Sigmoid colon (tissue), 3 donors: ENCODE measurements at regions not wholly inside any gene's neighbourhood (a gene's known extent, or its start where the extent isn't known, plus 50 kb on each side); places are given as distances from the start of the nearest gene placed in this dataset.

ENCODE experiments used
- POLR2A ChIP-seq, 2 donors: fragments of 450-650 bp; IDR thresholded peaks; one replicate each; pipeline ENCODE4 v1.6.1; 2016; ENCODE audit warnings: antibody characterized with exemption in 2 of 2, mild to moderate bottlenecking in 2 of 2, moderate library complexity in 2 of 2
- TF ChIP-seq, protein P1 (sequence below), 4 experiments: fragments of 450-650 bp in 3 of 4; fragments of 200-600 bp in 1 of 4; IDR thresholded peaks; one replicate each; pipeline ENCODE4 v1.5.1; 2016 to 2019; ENCODE audit warnings: antibody characterized with exemption in 4 of 4, mild to moderate bottlenecking in 3 of 4, moderate library complexity in 2 of 4

DNA sequence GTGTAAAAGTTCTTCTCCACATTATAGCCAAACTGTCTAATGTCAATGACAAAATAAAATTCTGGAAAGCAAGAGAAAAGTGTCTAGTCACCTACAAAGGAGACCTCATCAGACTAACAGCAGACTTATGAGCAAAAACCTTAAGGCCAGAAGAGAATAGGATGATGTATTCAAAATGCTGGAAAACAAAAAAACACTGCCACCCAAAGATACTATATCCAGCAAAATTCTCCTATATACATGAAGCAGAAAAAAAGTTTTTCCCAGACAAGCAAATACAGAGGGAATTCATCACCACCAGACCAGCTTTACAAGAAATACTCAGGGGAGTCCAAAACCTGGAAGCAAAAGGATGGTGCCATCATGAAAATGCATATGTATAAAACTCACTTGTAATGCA is 755.6 kb upstream of the CITED2 start:
- TF ChIP-seq, protein P1, sequence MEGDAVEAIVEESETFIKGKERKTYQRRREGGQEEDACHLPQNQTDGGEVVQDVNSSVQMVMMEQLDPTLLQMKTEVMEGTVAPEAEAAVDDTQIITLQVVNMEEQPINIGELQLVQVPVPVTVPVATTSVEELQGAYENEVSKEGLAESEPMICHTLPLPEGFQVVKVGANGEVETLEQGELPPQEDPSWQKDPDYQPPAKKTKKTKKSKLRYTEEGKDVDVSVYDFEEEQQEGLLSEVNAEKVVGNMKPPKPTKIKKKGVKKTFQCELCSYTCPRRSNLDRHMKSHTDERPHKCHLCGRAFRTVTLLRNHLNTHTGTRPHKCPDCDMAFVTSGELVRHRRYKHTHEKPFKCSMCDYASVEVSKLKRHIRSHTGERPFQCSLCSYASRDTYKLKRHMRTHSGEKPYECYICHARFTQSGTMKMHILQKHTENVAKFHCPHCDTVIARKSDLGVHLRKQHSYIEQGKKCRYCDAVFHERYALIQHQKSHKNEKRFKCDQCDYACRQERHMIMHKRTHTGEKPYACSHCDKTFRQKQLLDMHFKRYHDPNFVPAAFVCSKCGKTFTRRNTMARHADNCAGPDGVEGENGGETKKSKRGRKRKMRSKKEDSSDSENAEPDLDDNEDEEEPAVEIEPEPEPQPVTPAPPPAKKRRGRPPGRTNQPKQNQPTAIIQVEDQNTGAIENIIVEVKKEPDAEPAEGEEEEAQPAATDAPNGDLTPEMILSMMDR (IDR thresholded peaks at IDR 0.05): no peak
- TF ChIP-seq POLR2A (IDR thresholded peaks at IDR 0.05): no peak
